ENCODE measurements at regions not wholly inside any gene's neighbourhood (a gene's known extent, or its start where the extent isn't known, plus 50 kb on each side); places are given as distances from the start of the nearest gene placed in this dataset.

DNA sequence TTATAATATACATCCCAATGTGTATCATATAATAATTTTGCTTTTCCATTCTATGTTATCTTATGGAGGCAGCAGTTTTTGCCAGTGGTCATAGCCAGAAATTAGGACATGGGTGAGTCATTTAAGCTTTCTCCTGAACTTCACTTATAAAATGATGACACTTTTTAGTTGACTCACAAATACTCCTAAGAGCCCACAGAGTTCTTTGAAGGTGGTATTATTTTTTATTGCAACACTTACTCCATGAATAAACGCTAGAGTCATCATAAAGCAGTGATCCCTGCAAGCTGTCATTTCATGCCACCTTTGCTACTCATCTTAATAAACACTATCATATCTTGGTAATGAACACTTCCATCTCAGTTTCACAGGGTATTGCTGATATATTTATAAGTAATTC is 69.9 kb upstream of the MAPRE2 start:
- no peaks in the 10 kb centered on the region for H3K9me3 ChIP-seq
- H3K27me3 ChIP-seq (replicated peaks; ENCODE audit: insufficient read depth), result no peaks in the 10 kb centered on the region
- TF ChIP-seq, protein P1, sequence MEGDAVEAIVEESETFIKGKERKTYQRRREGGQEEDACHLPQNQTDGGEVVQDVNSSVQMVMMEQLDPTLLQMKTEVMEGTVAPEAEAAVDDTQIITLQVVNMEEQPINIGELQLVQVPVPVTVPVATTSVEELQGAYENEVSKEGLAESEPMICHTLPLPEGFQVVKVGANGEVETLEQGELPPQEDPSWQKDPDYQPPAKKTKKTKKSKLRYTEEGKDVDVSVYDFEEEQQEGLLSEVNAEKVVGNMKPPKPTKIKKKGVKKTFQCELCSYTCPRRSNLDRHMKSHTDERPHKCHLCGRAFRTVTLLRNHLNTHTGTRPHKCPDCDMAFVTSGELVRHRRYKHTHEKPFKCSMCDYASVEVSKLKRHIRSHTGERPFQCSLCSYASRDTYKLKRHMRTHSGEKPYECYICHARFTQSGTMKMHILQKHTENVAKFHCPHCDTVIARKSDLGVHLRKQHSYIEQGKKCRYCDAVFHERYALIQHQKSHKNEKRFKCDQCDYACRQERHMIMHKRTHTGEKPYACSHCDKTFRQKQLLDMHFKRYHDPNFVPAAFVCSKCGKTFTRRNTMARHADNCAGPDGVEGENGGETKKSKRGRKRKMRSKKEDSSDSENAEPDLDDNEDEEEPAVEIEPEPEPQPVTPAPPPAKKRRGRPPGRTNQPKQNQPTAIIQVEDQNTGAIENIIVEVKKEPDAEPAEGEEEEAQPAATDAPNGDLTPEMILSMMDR (IDR thresholded peaks at IDR 0.05), result no peak
- H3K4me1 ChIP-seq (ENCODE audit: control insufficient read depth in 1 of 2, low read depth in 2 of 2), result peaks cover 3 to 9% of the 10 kb centered on the region in 2 donors
- no peak for ATAC-seq (ENCODE audit: insufficient number of reproducible peaks, low FRiP score, low read depth)
- no peak overlapping the region for H3K27ac ChIP-seq
- no peaks in the 10 kb centered on the region for H3K36me3 ChIP-seq
- no peak for DNase-seq (ENCODE audit: low spot score)
- no peak overlapping the region for H3K4me3 ChIP-seq

DNA sequence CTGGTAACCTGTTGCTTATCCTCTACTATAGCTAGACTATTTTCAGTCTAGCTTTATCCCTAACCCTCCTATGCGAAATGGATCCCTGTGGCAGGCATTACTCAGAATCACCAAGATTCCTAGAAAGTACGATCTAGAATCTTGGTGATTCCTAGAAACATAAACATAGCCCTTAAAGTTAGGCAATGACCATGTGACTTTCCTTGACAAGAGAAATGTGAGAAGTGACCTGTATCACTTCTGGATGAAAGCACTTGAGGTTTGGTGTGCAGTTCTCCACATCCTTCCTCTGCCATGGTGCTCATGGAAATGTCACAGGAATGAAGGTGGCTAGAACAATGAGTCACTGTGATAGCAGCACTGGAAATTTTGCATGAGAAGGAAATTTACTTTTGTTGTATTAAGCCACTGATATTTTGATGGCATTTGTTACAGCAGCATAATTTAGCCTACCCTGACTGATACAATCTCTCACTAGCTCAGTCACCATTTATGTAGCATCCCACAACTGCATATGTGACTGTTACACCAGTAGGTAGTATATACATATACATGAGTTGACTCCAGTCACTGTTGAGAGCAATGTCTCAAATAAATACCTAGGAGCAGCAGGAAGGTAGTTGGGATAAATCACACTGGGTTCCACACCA is 68.3 kb upstream of the MAPRE2 start:
- peaks cover 3 to 9% of the 10 kb centered on the region in 2 donors for H3K4me1 ChIP-seq (ENCODE audit: control insufficient read depth in 1 of 2, low read depth in 2 of 2)
- H3K27me3 ChIP-seq (replicated peaks; ENCODE audit: insufficient read depth), result no peaks in the 10 kb centered on the region
- TF ChIP-seq, protein P1 (IDR thresholded peaks at IDR 0.05), result no peak
- no peak for DNase-seq (ENCODE audit: low spot score)
- H3K9me3 ChIP-seq, result no peaks in the 10 kb centered on the region
- no peak for ATAC-seq (ENCODE audit: insufficient number of reproducible peaks, low FRiP score, low read depth)
- no peak overlapping the region for H3K4me3 ChIP-seq
- no peaks in the 10 kb centered on the region for H3K36me3 ChIP-seq
- H3K27ac ChIP-seq, result no peak overlapping the region

DNA sequence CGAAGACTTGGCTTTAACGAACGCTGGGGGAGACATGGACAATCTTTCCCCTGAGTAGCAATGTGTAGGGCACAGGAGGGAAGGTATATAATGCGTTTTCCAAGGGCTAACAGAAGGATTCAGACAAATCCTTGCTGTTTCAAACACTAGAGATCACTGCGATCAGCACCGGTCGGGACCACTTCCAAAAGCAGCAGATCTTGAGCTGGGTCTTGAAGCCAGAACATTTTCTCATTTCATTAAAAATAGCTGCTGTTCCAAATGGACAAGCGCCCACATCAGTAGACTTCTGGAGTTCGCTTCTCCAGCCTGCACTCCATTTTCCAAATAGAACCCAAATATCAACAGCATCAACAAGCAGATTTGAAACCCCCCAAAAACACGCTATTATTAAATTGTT is 65.1 kb upstream of the MAPRE2 start:
- no peak for ATAC-seq (ENCODE audit: insufficient number of reproducible peaks, low FRiP score, low read depth)
- TF ChIP-seq, protein P1 (IDR thresholded peaks at IDR 0.05), result no peak
- H3K27me3 ChIP-seq (replicated peaks; ENCODE audit: insufficient read depth), result no peaks in the 10 kb centered on the region
- no peak for DNase-seq (ENCODE audit: low spot score)
- peak overlapping the region in 1 of 2 donors; percentile 72 for H3K27ac ChIP-seq
- peak overlapping the region; percentile 94 for H3K4me3 ChIP-seq
- no peaks in the 10 kb centered on the region for H3K9me3 ChIP-seq
- no peaks in the 10 kb centered on the region for H3K36me3 ChIP-seq
- H3K4me1 ChIP-seq (ENCODE audit: control insufficient read depth in 1 of 2, low read depth in 2 of 2), result peaks cover 3 to 15% of the 10 kb centered on the region in 2 donors

DNA sequence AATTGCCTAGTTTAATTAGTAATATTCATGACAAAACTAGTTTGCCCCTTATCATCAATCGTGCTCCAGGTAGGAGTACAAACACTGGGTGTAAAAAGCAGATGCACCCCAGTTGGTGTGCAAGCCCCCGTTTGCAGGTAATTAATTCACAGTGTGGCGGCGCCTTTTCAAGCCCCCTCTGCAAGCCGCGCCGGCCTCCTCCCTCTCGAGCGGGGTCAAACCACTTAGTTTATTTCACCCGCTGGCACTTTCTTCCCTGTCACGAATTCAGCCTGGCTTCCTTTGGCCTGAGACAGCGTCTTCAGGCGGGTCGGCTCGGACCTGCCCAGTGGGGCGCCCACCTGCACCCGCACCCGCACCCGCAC is 64.7 kb upstream of the MAPRE2 start:
- peak overlapping the region in 1 of 2 donors; percentile 72 for H3K27ac ChIP-seq
- TF ChIP-seq, protein P1 (IDR thresholded peaks at IDR 0.05), result no peak

DNA sequence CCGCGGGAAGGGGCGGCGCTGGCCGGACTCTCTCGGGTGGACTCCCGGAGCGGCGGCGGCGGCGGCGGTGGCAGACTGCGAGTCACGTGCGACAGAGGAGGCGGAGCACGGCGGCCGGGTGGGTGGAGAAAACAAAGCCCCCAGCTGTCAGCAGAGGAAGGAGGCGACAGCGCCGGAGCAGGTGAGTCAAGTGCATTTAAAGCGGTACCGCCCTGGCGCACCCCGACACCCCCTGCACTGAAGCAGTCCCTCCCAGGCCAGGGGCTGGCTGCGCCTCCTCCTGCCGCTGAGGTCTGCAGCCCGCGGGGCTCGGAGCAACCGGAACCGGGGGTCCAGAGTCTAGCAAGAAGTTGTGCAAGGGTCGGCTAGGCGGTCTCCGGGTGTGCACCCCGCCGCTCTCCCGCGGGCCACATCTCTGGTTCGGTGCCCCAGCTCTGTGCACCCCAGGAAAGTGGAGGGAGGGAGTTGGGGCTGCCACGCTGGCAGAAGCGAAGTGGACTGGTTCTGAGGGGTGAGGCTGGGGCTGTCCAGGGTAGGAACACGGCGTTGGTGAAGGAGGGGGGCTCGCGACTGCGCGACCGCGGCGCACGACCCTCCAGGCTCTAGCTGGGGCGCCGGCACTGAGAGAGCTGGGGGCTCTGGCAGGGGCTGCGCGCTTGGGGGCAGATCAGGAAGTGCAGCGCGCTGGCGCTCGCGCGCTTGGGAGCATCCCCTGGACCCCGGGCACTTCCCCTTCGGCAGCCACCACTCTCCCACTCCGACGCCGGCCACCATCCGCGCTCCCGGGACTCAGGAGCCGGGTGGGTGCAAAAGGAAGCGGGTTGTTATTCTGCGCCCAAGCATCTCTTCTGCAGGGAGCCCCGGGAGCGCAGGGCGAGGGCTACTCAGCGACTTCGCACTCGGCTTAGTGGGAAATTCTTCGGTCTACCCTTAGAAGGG is 64.0 kb upstream of the MAPRE2 start:
- H3K9me3 ChIP-seq, result no peaks in the 10 kb centered on the region

More for the DNA sequence above, 64.7 kb upstream of the MAPRE2 start:
- Histone ChIP-seq H3K36me3 (no peaks in the 10 kb centered on the region), H3K4me1 (ENCODE audit: control insufficient read depth in 1 of 2, low read depth in 2 of 2) (peaks cover 3 to 15% of the 10 kb centered on the region in 2 donors), H3K9me3 (no peaks in the 10 kb centered on the region), H3K27me3 (replicated peaks; ENCODE audit: insufficient read depth) (no peaks in the 10 kb centered on the region), H3K4me3 (peak overlapping the region; percentile 94)
- DNase-seq (ENCODE audit: low spot score), result no peak
- ATAC-seq (ENCODE audit: insufficient number of reproducible peaks, low FRiP score, low read depth), result no peak

More for the DNA sequence above, 64.0 kb upstream of the MAPRE2 start:
- Histone ChIP-seq H3K36me3 (no peaks in the 10 kb centered on the region), H3K4me3 (peak overlapping the region; percentile 94), H3K27me3 (replicated peaks; ENCODE audit: insufficient read depth) (no peaks in the 10 kb centered on the region), H3K27ac (peak overlapping the region; percentile 67 to 72), H3K4me1 (ENCODE audit: control insufficient read depth in 1 of 2, low read depth in 2 of 2) (peaks cover 3 to 15% of the 10 kb centered on the region in 2 donors)
- TF ChIP-seq, protein P1 (IDR thresholded peaks at IDR 0.05), result no peak
- DNase-seq (ENCODE audit: low spot score), result peak; percentile 28
- no peak for ATAC-seq (ENCODE audit: insufficient number of reproducible peaks, low FRiP score, low read depth)
